ENCODE measurements at regions not wholly inside any gene's neighbourhood (a gene's known extent, or its start where the extent isn't known, plus 50 kb on each side); places are given as distances from the start of the nearest gene placed in this dataset.
"Not testable (repeated sequence)": the region's sequence is repeated elsewhere in the genome, so short reads cannot be mapped to it uniquely, and the experiment has no call there.

GRCh38 chr9:90070469-90070868, 465.7 kb downstream of the GADD45G start:
- H3K27ac ChIP-seq (ENCODE audit: insufficient read depth, low read depth, low read length, poor library complexity, severe bottlenecking): no peak overlapping the region
- H3K4me3 ChIP-seq (ENCODE audit: insufficient read depth, low read depth, low read length): no peak overlapping the region
- no peaks in the 10 kb centered on the region for H3K36me3 ChIP-seq (ENCODE audit: control insufficient read depth, insufficient read depth, low read length)
- H3K9me3 ChIP-seq (ENCODE audit: control insufficient read depth, low read length): no peaks in the 10 kb centered on the region
- 80 to 92% methylated on average over 1 of the region's 1 CpG for WGBS, 2 experiments
- H3K4me1 ChIP-seq (ENCODE audit: control insufficient read depth, insufficient read depth, low read length): no peaks in the 10 kb centered on the region
- H3K27me3 ChIP-seq (ENCODE audit: control insufficient read depth, insufficient read depth, low read length, poor library complexity, severe bottlenecking): no peaks in the 10 kb centered on the region

GRCh38 chr9:90070931-90071660, 466.3 kb downstream of the GADD45G start:
- H3K27ac ChIP-seq (ENCODE audit: insufficient read depth, low read depth, low read length, poor library complexity, severe bottlenecking): no peak overlapping the region
- H3K4me3 ChIP-seq (ENCODE audit: insufficient read depth, low read depth, low read length): no peak overlapping the region
- H3K27me3 ChIP-seq (ENCODE audit: control insufficient read depth, insufficient read depth, low read length, poor library complexity, severe bottlenecking): no peaks in the 10 kb centered on the region
- no peaks in the 10 kb centered on the region for H3K9me3 ChIP-seq (ENCODE audit: control insufficient read depth, low read length)
- no peaks in the 10 kb centered on the region for H3K36me3 ChIP-seq (ENCODE audit: control insufficient read depth, insufficient read depth, low read length)
- 90% methylated on average over 6 to 7 of the region's 7 CpGs for WGBS, 2 experiments
- no peaks in the 10 kb centered on the region for H3K4me1 ChIP-seq (ENCODE audit: control insufficient read depth, insufficient read depth, low read length)

GRCh38 chr9:90073186-90073945, 468.6 kb downstream of the GADD45G start:
- no peak overlapping the region for H3K4me3 ChIP-seq (ENCODE audit: insufficient read depth, low read depth, low read length)
- no peak overlapping the region for H3K27ac ChIP-seq (ENCODE audit: insufficient read depth, low read depth, low read length, poor library complexity, severe bottlenecking)
- no peaks in the 10 kb centered on the region for H3K4me1 ChIP-seq (ENCODE audit: control insufficient read depth, insufficient read depth, low read length)
- no peaks in the 10 kb centered on the region for H3K9me3 ChIP-seq (ENCODE audit: control insufficient read depth, low read length)
- no peaks in the 10 kb centered on the region for H3K36me3 ChIP-seq (ENCODE audit: control insufficient read depth, insufficient read depth, low read length)
- no peaks in the 10 kb centered on the region for H3K27me3 ChIP-seq (ENCODE audit: control insufficient read depth, insufficient read depth, low read length, poor library complexity, severe bottlenecking)
- 91 to 95% methylated on average over 3 of the region's 3 CpGs for WGBS, 2 experiments

- Histone ChIP-seq H3K9me3 (ENCODE audit: control insufficient read depth, low read length) (no peaks in the 10 kb centered on the region), H3K36me3 (ENCODE audit: control insufficient read depth, insufficient read depth, low read length) (no peaks in the 10 kb centered on the region), H3K4me3 (ENCODE audit: insufficient read depth, low read depth, low read length) (no peak overlapping the region), H3K27me3 (ENCODE audit: control insufficient read depth, insufficient read depth, low read length, poor library complexity, severe bottlenecking) (no peaks in the 10 kb centered on the region), H3K4me1 (ENCODE audit: control insufficient read depth, insufficient read depth, low read length) (no peaks in the 10 kb centered on the region), H3K27ac (ENCODE audit: insufficient read depth, low read depth, low read length, poor library complexity, severe bottlenecking) (no peak overlapping the region)
- WGBS, 2 experiments: 94 to 97% methylated on average over 6 of the region's 6 CpGs
These were observed 469.6 kb downstream of the GADD45G start for GRCh38 chr9:90074316-90074962.

GRCh38 chr9:90077598-90077997, 472.8 kb downstream of the GADD45G start:
- not testable (repeated sequence) for H3K9me3 ChIP-seq (ENCODE audit: control insufficient read depth, low read length); H3K27me3 ChIP-seq (ENCODE audit: control insufficient read depth, insufficient read depth, low read length, poor library complexity, severe bottlenecking); H3K36me3 ChIP-seq (ENCODE audit: control insufficient read depth, insufficient read depth, low read length); H3K4me3 ChIP-seq (ENCODE audit: insufficient read depth, low read depth, low read length); H3K27ac ChIP-seq (ENCODE audit: insufficient read depth, low read depth, low read length, poor library complexity, severe bottlenecking); H3K4me1 ChIP-seq (ENCODE audit: control insufficient read depth, insufficient read depth, low read length)
- WGBS, 2 experiments: 84 to 90% methylated on average over 3 of the region's 3 CpGs

GRCh38 chr9:90078988-90079421, 474.2 kb downstream of the GADD45G start:
- 76 to 77% methylated on average over 4 of the region's 4 CpGs for WGBS, 2 experiments
- Histone ChIP-seq H3K36me3 (ENCODE audit: control insufficient read depth, insufficient read depth, low read length) (no peaks in the 10 kb centered on the region), H3K4me1 (ENCODE audit: control insufficient read depth, insufficient read depth, low read length) (no peaks in the 10 kb centered on the region), H3K27me3 (ENCODE audit: control insufficient read depth, insufficient read depth, low read length, poor library complexity, severe bottlenecking) (no peaks in the 10 kb centered on the region), H3K4me3 (ENCODE audit: insufficient read depth, low read depth, low read length) (no peak overlapping the region), H3K27ac (ENCODE audit: insufficient read depth, low read depth, low read length, poor library complexity, severe bottlenecking) (no peak overlapping the region), H3K9me3 (ENCODE audit: control insufficient read depth, low read length) (no peaks in the 10 kb centered on the region)

GRCh38 chr9:90085633-90086032, 480.8 kb downstream of the GADD45G start:
- no peaks in the 10 kb centered on the region for H3K27me3 ChIP-seq (ENCODE audit: control insufficient read depth, insufficient read depth, low read length, poor library complexity, severe bottlenecking)
- no peak overlapping the region for H3K27ac ChIP-seq (ENCODE audit: insufficient read depth, low read depth, low read length, poor library complexity, severe bottlenecking)
- no peaks in the 10 kb centered on the region for H3K9me3 ChIP-seq (ENCODE audit: control insufficient read depth, low read length)
- H3K36me3 ChIP-seq (ENCODE audit: control insufficient read depth, insufficient read depth, low read length): no peaks in the 10 kb centered on the region
- H3K4me1 ChIP-seq (ENCODE audit: control insufficient read depth, insufficient read depth, low read length): no peaks in the 10 kb centered on the region
- no peak overlapping the region for H3K4me3 ChIP-seq (ENCODE audit: insufficient read depth, low read depth, low read length)
- 60 to 83% methylated on average over 4 of the region's 4 CpGs for WGBS, 2 experiments

- Histone ChIP-seq H3K36me3 (ENCODE audit: control insufficient read depth, insufficient read depth, low read length) (no peaks in the 10 kb centered on the region), H3K4me1 (ENCODE audit: control insufficient read depth, insufficient read depth, low read length) (no peaks in the 10 kb centered on the region), H3K27me3 (ENCODE audit: control insufficient read depth, insufficient read depth, low read length, poor library complexity, severe bottlenecking) (no peaks in the 10 kb centered on the region), H3K27ac (ENCODE audit: insufficient read depth, low read depth, low read length, poor library complexity, severe bottlenecking) (no peak overlapping the region), H3K9me3 (ENCODE audit: control insufficient read depth, low read length) (no peaks in the 10 kb centered on the region), H3K4me3 (ENCODE audit: insufficient read depth, low read depth, low read length) (no peak overlapping the region)
- 36 to 48% methylated on average over 2 of the region's 2 CpGs for WGBS, 2 experiments
These were observed 481.3 kb downstream of the GADD45G start for GRCh38 chr9:90086101-90086511.

GRCh38 chr9:90088434-90088833, 483.6 kb downstream of the GADD45G start:
- 80 to 90% methylated on average over 5 to 6 of the region's 6 CpGs for WGBS, 2 experiments
- H3K27me3 ChIP-seq (ENCODE audit: control insufficient read depth, insufficient read depth, low read length, poor library complexity, severe bottlenecking): no peaks in the 10 kb centered on the region
- H3K36me3 ChIP-seq (ENCODE audit: control insufficient read depth, insufficient read depth, low read length): no peaks in the 10 kb centered on the region
- no peak overlapping the region for H3K4me3 ChIP-seq (ENCODE audit: insufficient read depth, low read depth, low read length)
- H3K9me3 ChIP-seq (ENCODE audit: control insufficient read depth, low read length): no peaks in the 10 kb centered on the region
- no peaks in the 10 kb centered on the region for H3K4me1 ChIP-seq (ENCODE audit: control insufficient read depth, insufficient read depth, low read length)
- H3K27ac ChIP-seq (ENCODE audit: insufficient read depth, low read depth, low read length, poor library complexity, severe bottlenecking): no peak overlapping the region

GRCh38 chr9:90088856-90089255, 484.0 kb downstream of the GADD45G start:
- H3K9me3 ChIP-seq (ENCODE audit: control insufficient read depth, low read length): no peaks in the 10 kb centered on the region
- H3K4me3 ChIP-seq (ENCODE audit: insufficient read depth, low read depth, low read length): no peak overlapping the region
- H3K27ac ChIP-seq (ENCODE audit: insufficient read depth, low read depth, low read length, poor library complexity, severe bottlenecking): no peak overlapping the region
- H3K27me3 ChIP-seq (ENCODE audit: control insufficient read depth, insufficient read depth, low read length, poor library complexity, severe bottlenecking): no peaks in the 10 kb centered on the region
- H3K36me3 ChIP-seq (ENCODE audit: control insufficient read depth, insufficient read depth, low read length): no peaks in the 10 kb centered on the region
- WGBS, 2 experiments: 95 to 97% methylated on average over 4 of the region's 4 CpGs
- H3K4me1 ChIP-seq (ENCODE audit: control insufficient read depth, insufficient read depth, low read length): no peaks in the 10 kb centered on the region
